Endothelial cell of umbilical vein (primary cell): ENCODE measurements at regions not wholly inside any gene's neighbourhood (a gene's known extent, or its start where the extent isn't known, plus 50 kb on each side); places are given as distances from the start of the nearest gene placed in this dataset.

Experiments
- FOS ChIP-seq: IDR thresholded peaks from 2 replicates; pipeline ENCODE4 v1.6.1; 2011; ENCODE audit warnings: mild to moderate bottlenecking, low read length, moderate library complexity, borderline replicate concordance; ENCODE audit not compliant: insufficient read depth
- POLR2A ChIP-seq: IDR thresholded peaks from 2 replicates; pipeline ENCODE4 v1.6.1; 2012; ENCODE audit warnings: low read depth, mild to moderate bottlenecking, control low read depth, low read length
- POLR2AphosphoS5 ChIP-seq: IDR thresholded peaks from 2 replicates; pipeline ENCODE4 v1.6.1; 2012; ENCODE audit warnings: low read depth, mild to moderate bottlenecking, control low read depth, low read length, moderate library complexity; ENCODE audit not compliant: insufficient read depth
- TF ChIP-seq, protein P1 (sequence below), 2 donors: IDR thresholded peaks; 1 replicate in 1 of 2; 2 replicates in 1 of 2; pipeline ENCODE4 v1.5.1; 2011; ENCODE audit warnings: low read length in 2 of 2, mild to moderate bottlenecking in 2 of 2, moderate library complexity in 2 of 2, control low read depth in 1 of 2, inconsistent platforms in 1 of 2, low read depth in 1 of 2; ENCODE audit not compliant: insufficient read depth in 1 of 2; ENCODE audit errors: extremely low read depth in 1 of 2

DNA sequence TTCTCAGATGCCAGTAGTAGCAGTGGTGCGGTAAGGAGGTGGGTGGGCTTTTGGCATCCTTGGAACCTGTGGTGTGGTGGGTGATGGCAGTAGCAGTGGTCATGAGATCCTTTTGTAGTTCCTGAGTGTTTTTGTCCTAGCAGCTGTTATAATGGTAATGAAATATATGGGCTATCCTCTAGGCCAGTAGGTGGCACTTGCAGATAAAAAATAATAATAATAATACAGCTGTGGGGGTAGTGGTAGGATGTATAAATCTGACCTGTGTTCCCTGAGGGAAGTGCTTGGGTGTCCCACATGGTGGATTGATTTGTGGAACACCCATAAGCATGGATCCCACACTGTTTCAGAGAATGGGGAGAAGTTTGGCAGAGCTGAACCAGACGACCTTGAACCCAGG lies 334.0 kb downstream of the SLITRK5 start:
- TF ChIP-seq POLR2AphosphoS5 (no peak), POLR2A (no peak), FOS (no peak)
- TF ChIP-seq, protein P1, sequence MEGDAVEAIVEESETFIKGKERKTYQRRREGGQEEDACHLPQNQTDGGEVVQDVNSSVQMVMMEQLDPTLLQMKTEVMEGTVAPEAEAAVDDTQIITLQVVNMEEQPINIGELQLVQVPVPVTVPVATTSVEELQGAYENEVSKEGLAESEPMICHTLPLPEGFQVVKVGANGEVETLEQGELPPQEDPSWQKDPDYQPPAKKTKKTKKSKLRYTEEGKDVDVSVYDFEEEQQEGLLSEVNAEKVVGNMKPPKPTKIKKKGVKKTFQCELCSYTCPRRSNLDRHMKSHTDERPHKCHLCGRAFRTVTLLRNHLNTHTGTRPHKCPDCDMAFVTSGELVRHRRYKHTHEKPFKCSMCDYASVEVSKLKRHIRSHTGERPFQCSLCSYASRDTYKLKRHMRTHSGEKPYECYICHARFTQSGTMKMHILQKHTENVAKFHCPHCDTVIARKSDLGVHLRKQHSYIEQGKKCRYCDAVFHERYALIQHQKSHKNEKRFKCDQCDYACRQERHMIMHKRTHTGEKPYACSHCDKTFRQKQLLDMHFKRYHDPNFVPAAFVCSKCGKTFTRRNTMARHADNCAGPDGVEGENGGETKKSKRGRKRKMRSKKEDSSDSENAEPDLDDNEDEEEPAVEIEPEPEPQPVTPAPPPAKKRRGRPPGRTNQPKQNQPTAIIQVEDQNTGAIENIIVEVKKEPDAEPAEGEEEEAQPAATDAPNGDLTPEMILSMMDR (IDR thresholded peaks at IDR 0.05; ENCODE audit: extremely low read depth in 1 of 2, insufficient read depth in 1 of 2, low read depth in 1 of 2, low read length in 2 of 2) = no peak
